ENCODE measurements at regions not wholly inside any gene's neighbourhood (a gene's known extent, or its start where the extent isn't known, plus 50 kb on each side); places are given as distances from the start of the nearest gene placed in this dataset.

- ChIA-PET POLR2A (ENCODE audit: low non-redundant PET) (no interaction called here), CTCF (no interaction called here)
- H3K27me3 ChIP-seq (replicated peaks; ENCODE audit: insufficient read depth, low read depth, low read length, poor library complexity) = no peaks in the 10 kb centered on the region
- no peak overlapping the region for H3K27ac ChIP-seq (ENCODE audit: low read depth, low read length, poor library complexity, severe bottlenecking)
- no peak for DNase-seq (ENCODE audit: low spot score)
- TF ChIP-seq, protein P1, sequence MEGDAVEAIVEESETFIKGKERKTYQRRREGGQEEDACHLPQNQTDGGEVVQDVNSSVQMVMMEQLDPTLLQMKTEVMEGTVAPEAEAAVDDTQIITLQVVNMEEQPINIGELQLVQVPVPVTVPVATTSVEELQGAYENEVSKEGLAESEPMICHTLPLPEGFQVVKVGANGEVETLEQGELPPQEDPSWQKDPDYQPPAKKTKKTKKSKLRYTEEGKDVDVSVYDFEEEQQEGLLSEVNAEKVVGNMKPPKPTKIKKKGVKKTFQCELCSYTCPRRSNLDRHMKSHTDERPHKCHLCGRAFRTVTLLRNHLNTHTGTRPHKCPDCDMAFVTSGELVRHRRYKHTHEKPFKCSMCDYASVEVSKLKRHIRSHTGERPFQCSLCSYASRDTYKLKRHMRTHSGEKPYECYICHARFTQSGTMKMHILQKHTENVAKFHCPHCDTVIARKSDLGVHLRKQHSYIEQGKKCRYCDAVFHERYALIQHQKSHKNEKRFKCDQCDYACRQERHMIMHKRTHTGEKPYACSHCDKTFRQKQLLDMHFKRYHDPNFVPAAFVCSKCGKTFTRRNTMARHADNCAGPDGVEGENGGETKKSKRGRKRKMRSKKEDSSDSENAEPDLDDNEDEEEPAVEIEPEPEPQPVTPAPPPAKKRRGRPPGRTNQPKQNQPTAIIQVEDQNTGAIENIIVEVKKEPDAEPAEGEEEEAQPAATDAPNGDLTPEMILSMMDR (conservative IDR thresholded peaks at IDR 0.05; ENCODE audit: low read depth, low read length) = no peak
- TF ChIP-seq EZH2 (IDR thresholded peaks at IDR 0.05; ENCODE audit: borderline replicate concordance, low read depth, low read length, poor library complexity, severe bottlenecking) = no peak
- no TSS peak for BruUV-seq (replicated peaks)
- H3K4me3 ChIP-seq (ENCODE audit: low read depth, low read length, poor library complexity, severe bottlenecking) = no peak overlapping the region
- no peaks in the 10 kb centered on the region for H3K36me3 ChIP-seq (ENCODE audit: insufficient read depth, low read length, poor library complexity, severe bottlenecking)
- H3K4me1 ChIP-seq (ENCODE audit: insufficient read depth, low read length, poor library complexity, severe bottlenecking) = no peaks in the 10 kb centered on the region
- H3K9me3 ChIP-seq (ENCODE audit: low read depth, low read length, poor library complexity, severe bottlenecking) = no peaks in the 10 kb centered on the region
- intact Hi-C loops (cut with micrococcal nuclease; ENCODE audit: unreplicated experiment) = no loop called here
Measured at GRCh38 chr2:193520709-193521458, 1326.2 kb upstream of the TMEFF2 start.

DNA sequence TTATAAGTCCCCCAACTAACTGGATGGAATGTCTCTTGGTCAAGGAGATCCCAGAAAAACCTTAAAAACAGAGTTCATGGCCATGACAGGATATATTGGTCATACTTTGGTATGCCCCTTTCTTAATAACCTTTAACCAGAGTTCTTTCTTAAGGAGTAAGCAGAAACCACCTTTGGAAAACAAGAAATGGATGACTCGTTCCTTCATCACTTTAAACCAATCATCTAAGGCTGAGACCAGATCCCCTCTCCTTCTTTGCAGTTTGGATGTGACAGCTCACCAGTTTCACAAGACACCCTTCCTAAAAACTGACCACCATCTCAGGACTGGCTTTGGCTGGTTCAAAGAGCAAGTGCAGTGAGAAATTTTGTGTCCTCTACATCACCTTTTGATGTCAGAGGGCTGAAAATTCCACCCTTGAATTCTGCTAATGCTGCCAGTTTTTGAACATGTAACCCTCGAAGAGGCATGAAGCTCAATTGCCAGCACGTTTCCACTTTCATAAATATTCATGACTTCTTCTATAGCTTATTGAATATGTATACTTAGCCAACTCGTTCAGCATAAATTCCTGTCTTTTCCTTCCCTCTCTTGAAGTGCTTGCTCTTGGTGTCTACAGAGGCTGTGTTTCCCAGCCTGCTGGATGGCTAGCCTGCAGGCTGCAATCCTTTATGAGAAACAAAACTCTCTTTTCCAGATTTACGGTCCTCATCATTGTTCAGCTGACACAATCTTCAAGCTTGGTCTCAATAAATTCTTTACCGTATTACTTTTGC, 1323.5 kb upstream of the TMEFF2 start:
- no TSS peak for BruUV-seq (replicated peaks)
- ChIA-PET CTCF (no interaction called here), POLR2A (ENCODE audit: low non-redundant PET) (no interaction called here)
- DNase-seq (ENCODE audit: low spot score) = peak; percentile 59
- Histone ChIP-seq H3K4me1 (ENCODE audit: insufficient read depth, low read length, poor library complexity, severe bottlenecking) (peaks cover under 1% of the 10 kb centered on the region), H3K4me3 (ENCODE audit: low read depth, low read length, poor library complexity, severe bottlenecking) (no peak overlapping the region), H3K27ac (ENCODE audit: low read depth, low read length, poor library complexity, severe bottlenecking) (no peak overlapping the region), H3K9me3 (ENCODE audit: low read depth, low read length, poor library complexity, severe bottlenecking) (no peaks in the 10 kb centered on the region), H3K27me3 (replicated peaks; ENCODE audit: insufficient read depth, low read depth, low read length, poor library complexity) (no peaks in the 10 kb centered on the region), H3K36me3 (ENCODE audit: insufficient read depth, low read length, poor library complexity, severe bottlenecking) (no peaks in the 10 kb centered on the region)
- intact Hi-C loops (cut with micrococcal nuclease; ENCODE audit: unreplicated experiment) = no loop called here
- no peak for TF ChIP-seq EZH2 (IDR thresholded peaks at IDR 0.05; ENCODE audit: borderline replicate concordance, low read depth, low read length, poor library complexity, severe bottlenecking)
- TF ChIP-seq, protein P1 (conservative IDR thresholded peaks at IDR 0.05; ENCODE audit: low read depth, low read length) = no peak

DNA sequence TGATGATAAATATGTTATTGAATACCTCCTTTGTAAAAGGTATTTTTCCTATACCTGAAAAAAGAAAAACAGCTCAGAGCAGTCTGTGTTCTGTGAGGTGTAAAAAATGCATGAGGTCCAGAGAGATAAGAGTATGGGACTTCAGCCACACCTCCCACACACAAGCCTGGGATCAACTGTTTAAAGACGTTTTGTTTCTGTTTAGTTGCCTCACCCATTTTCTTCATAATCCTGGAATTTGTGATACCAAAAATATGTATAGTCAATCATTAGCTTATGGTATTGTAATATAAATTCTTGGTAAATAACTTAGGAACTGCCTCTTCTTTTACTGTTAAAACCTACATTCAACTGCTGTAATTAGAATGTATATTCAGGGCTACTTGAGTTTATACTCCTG, 1322.9 kb upstream of the TMEFF2 start:
- H3K27me3 ChIP-seq (replicated peaks; ENCODE audit: insufficient read depth, low read depth, low read length, poor library complexity) = no peaks in the 10 kb centered on the region
- H3K4me3 ChIP-seq (ENCODE audit: low read depth, low read length, poor library complexity, severe bottlenecking) = no peak overlapping the region
- no TSS peak for BruUV-seq (replicated peaks)
- peaks cover 4% of the 10 kb centered on the region for H3K4me1 ChIP-seq (ENCODE audit: insufficient read depth, low read length, poor library complexity, severe bottlenecking)
- ChIA-PET CTCF (no interaction called here), POLR2A (ENCODE audit: low non-redundant PET) (no interaction called here)
- H3K36me3 ChIP-seq (ENCODE audit: insufficient read depth, low read length, poor library complexity, severe bottlenecking) = no peaks in the 10 kb centered on the region
- DNase-seq (ENCODE audit: low spot score) = no peak
- TF ChIP-seq EZH2 (IDR thresholded peaks at IDR 0.05; ENCODE audit: borderline replicate concordance, low read depth, low read length, poor library complexity, severe bottlenecking) = no peak
- TF ChIP-seq, protein P1 (conservative IDR thresholded peaks at IDR 0.05; ENCODE audit: low read depth, low read length) = no peak
- H3K27ac ChIP-seq (ENCODE audit: low read depth, low read length, poor library complexity, severe bottlenecking) = no peak overlapping the region
- intact Hi-C loops (cut with micrococcal nuclease; ENCODE audit: unreplicated experiment) = no loop called here
- no peaks in the 10 kb centered on the region for H3K9me3 ChIP-seq (ENCODE audit: low read depth, low read length, poor library complexity, severe bottlenecking)
